GM18505 (cell line): ENCODE measurements at regions not wholly inside any gene's neighbourhood (a gene's known extent, or its start where the extent isn't known, plus 50 kb on each side); places are given as distances from the start of the nearest gene placed in this dataset.
A peak's percentile ranks its signal among the peaks of the same experiment; 100 is the strongest.
"Not testable (repeated sequence)": the region's sequence is repeated elsewhere in the genome, so short reads cannot be mapped to it uniquely, and the experiment has no call there.

ENCODE experiments used
- ATAC-seq: cut with Tn5 transposase; IDR thresholded peaks from one replicate; pipeline ENCODE4 v1.9.1; 2021; ENCODE audit not compliant: unreplicated experiment
- POLR2A ChIP-seq: IDR thresholded peaks from 4 replicates; pipeline ENCODE4 v1.6.1; 2011; ENCODE audit warnings: borderline replicate concordance; ENCODE audit not compliant: insufficient read depth, insufficient read length; ENCODE audit errors: extremely low read depth

GRCh38 chr5:40453689-40454088 is 226.0 kb upstream of the PTGER4 start:
- TF ChIP-seq POLR2A = no peak
- ATAC-seq = no peak

- ATAC-seq = no peak
- no peak for TF ChIP-seq POLR2A
These were observed 226.7 kb upstream of the PTGER4 start for GRCh38 chr5:40452874-40453624.

GRCh38 chr5:40447438-40447837 is 232.3 kb upstream of the PTGER4 start:
- ATAC-seq = no peak
- TF ChIP-seq POLR2A = no peak

GRCh38 chr5:40446910-40447309 is 232.8 kb upstream of the PTGER4 start:
- ATAC-seq = no peak
- TF ChIP-seq POLR2A = no peak

GRCh38 chr5:40442346-40442745 is 237.4 kb upstream of the PTGER4 start:
- no peak for ATAC-seq
- no peak for TF ChIP-seq POLR2A

- ATAC-seq = no peak
- TF ChIP-seq POLR2A = no peak
These were observed 238.0 kb upstream of the PTGER4 start for GRCh38 chr5:40441733-40442132.

- ATAC-seq = no peak
These were observed 239.0 kb upstream of the PTGER4 start for GRCh38 chr5:40440746-40441145.

GRCh38 chr5:40439103-40439502 is 240.6 kb upstream of the PTGER4 start:
- not testable (repeated sequence) for ATAC-seq

More at GRCh38 chr5:40440746-40441145, 239.0 kb upstream of the PTGER4 start:
- no peak for TF ChIP-seq POLR2A

- not testable (repeated sequence) for ATAC-seq
These were observed 241.1 kb upstream of the PTGER4 start for GRCh38 chr5:40438646-40439045.

GRCh38 chr5:40437452-40437861 is 242.3 kb upstream of the PTGER4 start:
- TF ChIP-seq POLR2A = no peak
- ATAC-seq = peak; percentile 59

- peak; percentile 54 for ATAC-seq
- TF ChIP-seq POLR2A = no peak
These were observed 243.0 kb upstream of the PTGER4 start for GRCh38 chr5:40436535-40437237.

- ATAC-seq = not testable (repeated sequence)
These were observed 244.0 kb upstream of the PTGER4 start for GRCh38 chr5:40435706-40436105.

- ATAC-seq = no peak
- TF ChIP-seq POLR2A = no peak
These were observed 246.9 kb upstream of the PTGER4 start for GRCh38 chr5:40432836-40433235.

- no peak for ATAC-seq
- TF ChIP-seq POLR2A = no peak
These were observed 248.0 kb upstream of the PTGER4 start for GRCh38 chr5:40431734-40432133.
